Anterior cingulate cortex (tissue), 58 donors: ENCODE measurements at regions not wholly inside any gene's neighbourhood (a gene's known extent, or its start where the extent isn't known, plus 50 kb on each side); places are given as distances from the start of the nearest gene placed in this dataset.

Source experiments
- DNase-seq, 58 donors: peaks; one replicate each; lab custom pipeline; 2025; lab: John Stamatoyannopoulos, UW

DNA sequence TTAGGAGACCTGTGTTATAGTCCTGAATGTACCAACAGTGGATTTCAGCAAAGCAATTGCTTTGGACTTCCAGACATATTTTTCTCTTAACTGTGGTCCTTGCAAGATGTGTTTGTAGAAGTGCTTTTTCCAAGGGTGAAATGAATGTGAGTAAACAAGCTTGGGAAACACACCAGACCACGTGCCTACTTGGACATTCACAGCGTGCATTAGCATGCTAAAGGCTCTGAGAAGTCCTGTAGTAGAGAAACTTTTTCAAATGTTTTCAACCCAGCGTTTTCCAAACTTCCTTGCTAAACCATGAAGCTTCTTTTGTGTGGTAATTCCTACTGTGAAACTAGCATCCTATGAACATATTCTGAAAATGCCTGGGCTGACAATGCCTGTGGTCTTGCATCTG lies 91.2 kb upstream of the DBX1 start:
- peak in 1 of 58 donors; percentile 1 for DNase-seq

DNA sequence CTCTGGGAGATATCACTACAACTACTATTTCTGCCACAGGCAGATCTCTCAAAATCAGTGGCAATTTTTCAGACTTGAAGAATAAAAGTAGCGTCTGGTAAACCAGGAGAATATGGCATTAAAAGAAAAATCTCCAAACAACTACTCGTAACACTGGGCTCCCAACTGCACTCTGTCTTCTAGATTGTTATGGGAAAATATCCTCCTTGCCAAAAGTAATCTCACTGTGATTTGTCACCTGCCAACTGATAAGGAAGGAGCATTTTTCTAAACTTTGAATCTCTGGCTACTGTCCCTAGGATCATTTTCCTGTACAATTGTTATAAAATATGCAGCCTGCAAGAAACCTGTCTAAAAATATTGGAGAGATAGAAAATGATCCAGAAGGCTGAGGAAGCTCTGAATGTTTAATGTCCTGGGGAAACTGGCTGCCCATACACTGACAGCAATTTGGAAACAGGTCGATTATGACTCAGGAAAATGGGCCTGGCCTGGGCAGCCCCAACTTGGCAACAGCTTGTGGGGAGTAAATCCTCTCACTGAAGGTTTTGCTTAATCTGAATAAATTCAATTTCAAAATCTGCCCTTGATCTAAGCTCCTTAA lies 90.5 kb upstream of the DBX1 start:
- DNase-seq, result no peak

- no peak for DNase-seq
Observed at GRCh38 chr11:20249796-20250195, 89.5 kb upstream of the DBX1 start.

DNA sequence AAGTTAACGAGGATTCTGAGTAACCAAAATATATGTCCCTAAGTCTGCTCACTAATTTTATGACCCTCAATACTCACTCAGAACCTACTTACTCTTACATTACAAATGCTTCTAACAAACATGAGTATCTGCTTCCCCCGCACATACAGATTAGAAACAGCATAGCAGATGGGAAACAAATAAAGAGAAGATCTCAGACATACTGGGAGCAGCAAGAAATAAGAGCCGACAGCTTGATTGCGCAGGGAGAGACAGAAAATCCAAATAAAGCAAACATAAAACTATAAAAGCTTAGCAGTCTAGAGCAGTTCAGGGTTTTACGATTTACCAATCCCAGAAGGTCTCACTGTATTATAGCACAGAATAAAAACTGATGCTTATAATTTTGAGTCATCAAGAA lies 89.1 kb upstream of the DBX1 start:
- DNase-seq, result no peak

GRCh38 chr11:20248871-20249270 lies 88.6 kb upstream of the DBX1 start:
- no peak for DNase-seq

DNA sequence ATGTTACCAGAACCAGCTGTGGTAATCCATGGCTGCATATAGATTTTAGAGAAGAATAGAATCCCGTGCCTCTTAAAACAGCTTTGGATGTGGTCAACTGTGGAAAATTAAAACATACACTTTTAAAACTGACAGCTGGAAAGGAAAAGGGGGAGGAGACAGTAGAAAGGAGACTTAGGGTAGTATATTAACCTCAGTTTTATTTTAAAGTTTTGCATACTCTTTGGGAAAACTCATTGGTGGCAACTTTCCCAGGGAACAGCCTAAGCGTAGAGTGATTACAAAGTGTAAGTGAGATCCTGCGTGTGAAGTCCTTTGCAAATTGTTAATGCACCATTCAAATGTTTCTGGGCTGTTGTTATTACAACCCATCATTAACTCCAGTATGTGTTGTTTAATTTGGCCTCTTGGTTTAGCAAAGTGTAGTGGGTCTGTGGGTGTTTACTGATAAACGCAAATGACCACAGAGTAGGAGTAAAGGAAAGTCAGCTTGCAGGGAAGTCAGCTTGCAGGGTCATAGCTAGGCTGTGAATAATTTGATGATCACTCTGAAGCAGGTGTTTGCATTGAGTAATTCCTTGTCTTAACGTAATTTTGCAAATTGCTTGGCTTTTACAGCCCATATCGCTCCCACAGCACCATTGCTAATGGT lies 88.0 kb upstream of the DBX1 start:
- DNase-seq, result no peak

- no peak for DNase-seq
Observed at GRCh38 chr11:20247591-20248007, 87.3 kb upstream of the DBX1 start.

DNA sequence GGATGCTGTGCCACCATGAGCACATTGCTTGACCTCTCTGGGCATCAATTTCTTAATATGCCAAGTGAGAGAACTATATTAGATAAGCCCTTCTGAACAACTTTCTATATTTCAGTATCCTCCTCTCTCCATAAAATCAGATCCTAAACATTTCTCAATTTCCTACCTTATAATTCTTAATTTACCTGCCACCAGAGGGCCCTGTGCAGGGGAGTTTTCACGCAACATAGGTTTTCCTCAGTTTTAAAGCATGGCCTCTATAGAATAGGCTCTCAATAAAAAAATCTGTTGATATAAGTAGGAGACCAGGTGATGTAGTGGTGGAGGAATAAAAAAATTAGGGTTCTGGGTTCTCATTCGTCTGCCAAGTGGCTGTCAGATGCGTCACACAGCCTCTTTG lies 83.7 kb upstream of the DBX1 start:
- no peak for DNase-seq

- peak in 18 of 58 donors; percentile 0 to 46 (median 14) for DNase-seq
Observed at GRCh38 chr11:20238712-20239111, 78.4 kb upstream of the DBX1 start.

DNA sequence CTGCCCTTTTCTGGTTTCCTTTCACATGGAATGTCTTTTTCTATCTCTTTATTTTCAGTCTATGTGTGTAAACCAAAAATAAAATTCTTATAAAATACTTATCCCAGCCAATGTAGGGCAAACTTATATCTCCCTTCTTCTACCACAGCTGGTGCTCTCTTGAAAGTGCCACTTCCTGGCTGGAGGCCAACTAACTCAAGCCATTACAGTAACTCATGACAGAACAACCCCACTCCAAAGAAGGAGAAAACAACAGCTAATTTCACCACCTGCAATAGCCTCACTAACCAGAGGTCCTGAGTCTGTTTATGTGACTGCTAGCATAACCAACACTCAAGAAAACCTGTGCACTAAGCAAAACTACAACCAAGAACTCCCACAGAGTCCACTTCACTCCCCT lies 74.9 kb upstream of the DBX1 start:
- DNase-seq, result no peak

GRCh38 chr11:20227631-20228030 lies 67.4 kb upstream of the DBX1 start:
- DNase-seq, result no peak

DNA sequence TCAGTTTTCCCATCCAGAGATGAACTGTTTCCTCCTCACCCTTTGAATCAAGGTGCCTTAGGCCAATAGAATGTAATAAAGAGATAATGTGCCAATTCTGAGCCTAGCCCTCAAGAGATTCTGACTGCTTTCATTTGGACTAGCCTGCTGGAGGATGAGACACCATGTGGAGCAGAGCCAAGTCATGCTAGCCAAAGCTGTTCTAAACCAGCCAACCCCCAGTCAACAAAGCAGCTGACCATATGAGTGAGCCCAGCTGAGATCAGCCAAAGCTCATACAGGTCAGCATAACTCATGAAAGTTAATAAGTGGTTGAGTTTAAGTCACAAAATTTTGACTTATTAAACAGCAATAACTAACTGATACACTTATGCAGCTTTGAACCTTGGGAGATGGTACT lies 66.7 kb upstream of the DBX1 start:
- no peak for DNase-seq

DNA sequence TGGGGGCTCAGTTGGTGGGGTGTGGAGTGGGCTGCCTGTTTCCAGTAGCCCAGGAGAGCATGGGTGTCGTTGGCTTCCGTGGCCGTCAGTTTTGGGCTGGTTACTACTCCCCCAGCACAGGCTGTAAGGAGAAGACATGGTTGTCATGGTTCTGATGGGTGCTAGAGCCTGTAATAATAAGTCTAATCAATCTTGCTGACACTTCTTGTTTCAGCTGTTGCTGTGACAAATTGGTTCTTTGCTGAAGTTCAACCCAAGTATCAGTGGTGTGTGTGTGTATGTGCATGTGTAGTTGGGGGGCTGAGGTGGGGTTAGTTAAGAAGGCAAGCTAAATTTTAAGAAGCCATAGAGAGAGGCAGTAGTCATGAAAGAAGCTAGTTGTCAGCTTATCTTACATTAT lies 61.3 kb upstream of the DBX1 start:
- no peak for DNase-seq

DNA sequence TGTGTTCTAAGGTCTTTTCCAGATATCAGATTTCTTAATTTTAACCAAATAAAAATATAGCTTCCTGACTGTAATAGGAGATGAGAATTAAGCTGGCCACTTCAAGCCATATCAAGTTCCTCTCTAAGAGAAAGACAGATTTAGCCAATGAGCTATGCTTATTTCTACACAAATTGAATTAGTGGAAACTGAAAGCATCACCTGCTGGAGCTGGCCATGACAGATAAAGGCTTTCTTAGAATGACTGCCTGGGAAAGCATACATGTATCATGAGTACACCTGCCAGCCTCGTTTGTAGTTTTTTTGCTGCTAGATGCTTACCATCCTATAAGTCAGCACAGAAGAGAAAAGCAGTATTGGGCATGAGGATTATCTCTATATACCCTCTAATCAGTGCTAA lies 53.5 kb upstream of the DBX1 start:
- no peak for DNase-seq

- no peak for DNase-seq
Observed at GRCh38 chr11:20211691-20212090, 51.4 kb upstream of the DBX1 start.
